ENCODE measurements at regions not wholly inside any gene's neighbourhood (a gene's known extent, or its start where the extent isn't known, plus 50 kb on each side); places are given as distances from the start of the nearest gene placed in this dataset.
"Not testable (repeated sequence)": the region's sequence is repeated elsewhere in the genome, so short reads cannot be mapped to it uniquely, and the experiment has no call there.

- TF ChIP-seq CTCF (IDR thresholded peaks at IDR 0.05; ENCODE audit: poor library complexity); EZH2phosphoT487 (IDR thresholded peaks at IDR 0.05; ENCODE audit: low read depth, severe bottlenecking, unreplicated experiment); EZH2 (IDR thresholded peaks at IDR 0.05; ENCODE audit: borderline replicate concordance): not testable (repeated sequence)
These were observed 61.3 kb upstream of the GPR31 start for GRCh38 chr6:167219079-167219478.
